GM18526 (cell line): ENCODE measurements at regions not wholly inside any gene's neighbourhood (a gene's known extent, or its start where the extent isn't known, plus 50 kb on each side); places are given as distances from the start of the nearest gene placed in this dataset.

Source experiments
- POLR2A ChIP-seq: IDR thresholded peaks from 3 replicates; pipeline ENCODE4 v1.6.1; 2011; ENCODE audit not compliant: insufficient read length; ENCODE audit errors: extremely low read depth

GRCh38 chr16:86953631-86954391, 363.4 kb downstream of the C16orf95 start:
- no peak for TF ChIP-seq POLR2A

- TF ChIP-seq POLR2A, result no peak
Measured at GRCh38 chr16:86955136-86955855, 361.9 kb downstream of the C16orf95 start.

GRCh38 chr16:86956437-86956836, 360.8 kb downstream of the C16orf95 start:
- TF ChIP-seq POLR2A, result no peak

GRCh38 chr16:86958423-86958822, 358.8 kb downstream of the C16orf95 start:
- TF ChIP-seq POLR2A, result no peak

- TF ChIP-seq POLR2A, result no peak
Measured at GRCh38 chr16:86959091-86959651, 358.0 kb downstream of the C16orf95 start.

- no peak for TF ChIP-seq POLR2A
Measured at GRCh38 chr16:86959729-86960128, 357.5 kb downstream of the C16orf95 start.

- TF ChIP-seq POLR2A, result no peak
Measured at GRCh38 chr16:86960266-86960665, 356.9 kb downstream of the C16orf95 start.

- no peak for TF ChIP-seq POLR2A
Measured at GRCh38 chr16:86961171-86961601, 356.0 kb downstream of the C16orf95 start.

- no peak for TF ChIP-seq POLR2A
Measured at GRCh38 chr16:86962259-86962658, 354.9 kb downstream of the C16orf95 start.

- no peak for TF ChIP-seq POLR2A
Measured at GRCh38 chr16:86962913-86963312, 354.3 kb downstream of the C16orf95 start.

- no peak for TF ChIP-seq POLR2A
Measured at GRCh38 chr16:86963600-86964575, 353.3 kb downstream of the C16orf95 start.

- no peak for TF ChIP-seq POLR2A
Measured at GRCh38 chr16:86964796-86965241, 352.4 kb downstream of the C16orf95 start.

GRCh38 chr16:86965331-86965730, 351.9 kb downstream of the C16orf95 start:
- no peak for TF ChIP-seq POLR2A

GRCh38 chr16:86965840-86966550, 351.2 kb downstream of the C16orf95 start:
- no peak for TF ChIP-seq POLR2A
